A673 (cell line): ENCODE measurements at regions not wholly inside any gene's neighbourhood (a gene's known extent, or its start where the extent isn't known, plus 50 kb on each side); places are given as distances from the start of the nearest gene placed in this dataset.

Source experiments
- CTCF ChIP-seq: fragments of 300-800, 200-600 bp; sonication (generic); conservative IDR thresholded peaks from 2 replicates; pipeline ENCODE4 v1.5.1; 2017; ENCODE audit warnings: low read depth, mild to moderate bottlenecking, antibody characterized with exemption, low read length, moderate library complexity, mixed read lengths
- EZH2 ChIP-seq: fragments of 200-600 bp; sonication (generic); IDR thresholded peaks from 2 replicates; pipeline ENCODE4 v1.6.1; 2017; ENCODE audit warnings: borderline replicate concordance, low read depth, mild to moderate bottlenecking, mixed read lengths, antibody characterized with exemption, low read length; ENCODE audit not compliant: poor library complexity, severe bottlenecking

GRCh38 chr9:31174681-31175080 lies 1209.8 kb upstream of the ACO1 start:
- TF ChIP-seq CTCF (no peak), EZH2 (no peak)
